HG03097 (cell line): ENCODE measurements at regions not wholly inside any gene's neighbourhood (a gene's known extent, or its start where the extent isn't known, plus 50 kb on each side); places are given as distances from the start of the nearest gene placed in this dataset.

Experiments used
- ATAC-seq: cut with Tn5 transposase; IDR thresholded peaks from one replicate; pipeline ENCODE4 v1.9.1; 2021; ENCODE audit not compliant: unreplicated experiment, low FRiP score

- ATAC-seq: no peak
These were observed 103.3 kb upstream of the EPHA5 start for GRCh38 chr4:65773636-65774035.

GRCh38 chr4:65747386-65747785 lies 77.1 kb upstream of the EPHA5 start:
- ATAC-seq: no peak

- no peak for ATAC-seq
These were observed 67.8 kb upstream of the EPHA5 start for GRCh38 chr4:65738134-65738533.

GRCh38 chr4:65737672-65738071 lies 67.4 kb upstream of the EPHA5 start:
- ATAC-seq: no peak

DNA sequence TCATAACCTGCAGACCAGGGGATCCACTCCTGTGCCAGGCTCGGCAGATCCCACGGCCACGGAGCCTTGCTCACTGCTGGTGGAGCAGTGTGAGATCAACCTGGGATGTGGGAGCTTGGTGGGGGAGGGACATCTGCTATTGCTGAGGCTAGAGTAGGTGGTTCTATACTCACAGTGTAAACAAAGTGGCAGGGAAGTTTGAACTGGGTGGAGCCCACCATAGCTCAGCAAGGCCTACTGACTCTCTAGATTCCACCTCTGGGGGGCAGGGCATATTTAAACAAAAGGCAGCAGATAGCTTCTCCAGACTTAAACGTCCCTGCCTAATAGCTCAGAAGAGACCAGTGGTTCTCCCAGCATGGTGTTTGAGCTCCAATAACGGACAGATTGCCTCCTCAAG lies 54.7 kb upstream of the EPHA5 start:
- ATAC-seq: no peak
